HCT116 (cell line): ENCODE measurements at regions not wholly inside any gene's neighbourhood (a gene's known extent, or its start where the extent isn't known, plus 50 kb on each side); places are given as distances from the start of the nearest gene placed in this dataset.

Experiments
- ATAC-seq: fragments of 200-7000 bp; cut with Tn5 transposase; 2 replicates; pipeline ENCODE4 v1.9.1; 2020; ENCODE audit warnings: mild to moderate bottlenecking, moderate library complexity
- BruUV-seq: library from RNA; stranded (reverse); fragments of 400-500 nt; replicated peaks from 2 replicates; lab custom pipeline; 2021; lab: Mats Ljungman, UMichigan
- CTCF ChIA-PET: fragments of 300-600 bp; sonication (Branson Sonifier 250); formaldehyde crosslinking; loops from one replicate; lab custom pipeline; 2021; ENCODE audit warnings: antibody characterized with exemption; lab: Charles Lee
- POLR2A ChIA-PET: fragments of 300-600, 350-600 bp; sonication (Branson Sonifier 250); formaldehyde crosslinking; loops from one replicate; lab custom pipeline; 2021; ENCODE audit warnings: antibody characterized with exemption; lab: Charles Lee
- RAD21 ChIA-PET, 2 experiments: fragments of 300-600 bp; sonication (Branson Sonifier 250); formaldehyde crosslinking; loops; one replicate each; lab custom pipeline; 2023; ENCODE audit warnings: low total read pairs in 2 of 2; ENCODE audit not compliant: uncharacterized antibody in 2 of 2, unreplicated experiment in 2 of 2, low non-redundant PET in 1 of 2; lab: Charles Lee
- DNase-seq: peaks from one replicate; pipeline ENCODE4 v3.0.0-alpha.2; 2010; ENCODE audit warnings: low read depth, low spot score
- H2AFZ ChIP-seq: fragments of 200-600 bp; shearing (Covaris generic), sonication (generic); 2 replicates; pipeline ENCODE4 v1.6.1; 2017; ENCODE audit warnings: low read depth, mixed run types, mixed read lengths, antibody characterized with exemption, low read length; ENCODE audit not compliant: poor library complexity, severe bottlenecking
- H3K27ac ChIP-seq: 2 replicates; pipeline ENCODE4 v1.5.1; 2012; ENCODE audit warnings: low read depth, low read length
- H3K27me3 ChIP-seq: fragments of 200-600 bp; sonication (generic); 2 replicates; pipeline ENCODE4 v1.6.1; 2016; ENCODE audit warnings: mixed run types, low read length, mixed read lengths; ENCODE audit not compliant: insufficient read depth
- H3K36me3 ChIP-seq, 2 experiments: fragments of 200-500 bp in 1 of 2; fragments of 200-600 bp in 1 of 2; sonication (Bioruptor generic) in 1 of 2; sonication (generic) in 1 of 2; 2 replicates each; pipeline versions ENCODE4 v1.5.1 to v1.6.1; 2014 to 2016; ENCODE audit warnings: low read length in 2 of 2, inconsistent platforms in 1 of 2, mixed read lengths in 1 of 2, mixed run types in 1 of 2; ENCODE audit not compliant: insufficient read depth in 2 of 2, control insufficient read depth in 1 of 2
- H3K4me1 ChIP-seq, 2 experiments: fragments of 200-600 bp in 1 of 2; sonication (generic) in 1 of 2; 2 replicates each; pipeline versions ENCODE4 v1.5.1 to v1.6.1; 2012 to 2017; ENCODE audit warnings: low read length in 2 of 2, inconsistent platforms in 1 of 2, mild to moderate bottlenecking in 1 of 2, mixed read lengths in 1 of 2, mixed run types in 1 of 2, moderate library complexity in 1 of 2; ENCODE audit not compliant: insufficient read depth in 2 of 2, control insufficient read depth in 1 of 2
- H3K4me2 ChIP-seq: fragments of 200-600 bp; sonication (generic); 2 replicates; pipeline ENCODE4 v1.6.1; 2017; ENCODE audit warnings: mixed run types, low read length, mixed read lengths
- H3K4me3 ChIP-seq, 2 experiments: fragments of 200-600 bp in 1 of 2; sonication (generic) in 1 of 2; replicated peaks in 1 of 2; 2 replicates each; pipeline ENCODE4 v1.5.1; 2011 to 2016; ENCODE audit warnings: low read length in 2 of 2, control low read depth in 1 of 2, low read depth in 1 of 2, mild to moderate bottlenecking in 1 of 2, mixed read lengths in 1 of 2, mixed run types in 1 of 2
- H3K79me2 ChIP-seq: fragments of 200-600 bp; sonication (generic); 2 replicates; pipeline ENCODE4 v1.6.1; 2017; ENCODE audit warnings: mild to moderate bottlenecking, mixed run types, low read length, moderate library complexity, mixed read lengths; ENCODE audit not compliant: insufficient read depth
- H3K9ac ChIP-seq: fragments of 200-600 bp; sonication (generic); 2 replicates; pipeline ENCODE4 v1.6.1; 2016; ENCODE audit warnings: low read length, mixed read lengths
- H3K9me2 ChIP-seq: fragments of 200-600 bp; sonication (generic), shearing (Covaris generic); 2 replicates; pipeline ENCODE4 v1.6.1; 2017; ENCODE audit warnings: mixed run types, mild to moderate bottlenecking, moderate library complexity; ENCODE audit not compliant: insufficient read depth
- H3K9me3 ChIP-seq, 2 experiments: fragments of 200-500 bp in 1 of 2; fragments of 200-600 bp in 1 of 2; sonication (Bioruptor generic) in 1 of 2; sonication (generic) in 1 of 2; 2 replicates each; pipeline ENCODE4 v1.6.1; 2014 to 2017; ENCODE audit warnings: low read length in 2 of 2, mixed read lengths in 2 of 2, inconsistent platforms in 1 of 2, low read depth in 1 of 2, mild to moderate bottlenecking in 1 of 2, mixed run types in 1 of 2, moderate library complexity in 1 of 2; ENCODE audit not compliant: control insufficient read depth in 1 of 2, insufficient read depth in 1 of 2
- H4K20me1 ChIP-seq: fragments of 200-600 bp; sonication (generic), shearing (Covaris generic); 2 replicates; pipeline ENCODE4 v1.6.1; 2017; ENCODE audit warnings: mixed run types, mild to moderate bottlenecking, moderate library complexity; ENCODE audit not compliant: insufficient read depth
- CBX3 ChIP-seq: IDR thresholded peaks from 2 replicates; pipeline ENCODE4 v1.6.1; 2012; ENCODE audit warnings: low read depth
- CTCF ChIP-seq, 3 experiments: fragments of 200-600 bp in 1 of 3; sonication (generic) in 1 of 3; IDR thresholded peaks in 2 of 3; conservative IDR thresholded peaks in 1 of 3; 2 replicates each; pipeline ENCODE4 v1.5.1; 2012 to 2017; ENCODE audit warnings: low read depth in 2 of 3, low read length in 2 of 3, antibody characterized with exemption in 1 of 3, borderline replicate concordance in 1 of 3, control low read depth in 1 of 3, mild to moderate bottlenecking in 1 of 3, mixed read lengths in 1 of 3, mixed run types in 1 of 3, moderate library complexity in 1 of 3; ENCODE audit not compliant: insufficient read depth in 1 of 3
- ELF1 ChIP-seq: IDR thresholded peaks from 2 replicates; pipeline ENCODE4 v1.6.1; 2012; ENCODE audit warnings: low read depth, borderline replicate concordance
- EZH2 ChIP-seq: fragments of 200-600 bp; sonication (generic); IDR thresholded peaks from 2 replicates; pipeline ENCODE4 v1.6.1; 2017; ENCODE audit warnings: antibody characterized with exemption, mixed run types
- EZH2phosphoT487 ChIP-seq: fragments of 200-600 bp; IDR thresholded peaks from 2 replicates; pipeline ENCODE4 v1.6.1; 2018; ENCODE audit warnings: antibody characterized with exemption, borderline replicate concordance
- POLR2A ChIP-seq: IDR thresholded peaks from 2 replicates; pipeline ENCODE4 v1.7.0; 2011; ENCODE audit warnings: borderline replicate concordance; ENCODE audit not compliant: insufficient read depth, insufficient read length; ENCODE audit errors: extremely low read depth
- SIN3A ChIP-seq: IDR thresholded peaks from 2 replicates; pipeline ENCODE4 v1.6.1; 2012; ENCODE audit warnings: low read depth
- SP1 ChIP-seq: IDR thresholded peaks from 2 replicates; pipeline ENCODE4 v1.6.1; 2012; ENCODE audit warnings: low read depth
- YY1 ChIP-seq: IDR thresholded peaks from 2 replicates; pipeline ENCODE4 v1.6.1; 2011; ENCODE audit warnings: low read length, low read depth, moderate library complexity, mild to moderate bottlenecking; ENCODE audit not compliant: insufficient replicate concordance; ENCODE audit errors: extremely low read depth
- ZFX ChIP-seq: fragments of 450-650 bp; IDR thresholded peaks from 2 replicates; pipeline ENCODE4 v1.6.1; 2017
- ZNF274 ChIP-seq: fragments of 200-500 bp; sonication (Bioruptor generic); IDR thresholded peaks from 2 replicates; pipeline ENCODE4 v1.6.1; 2014; ENCODE audit warnings: mild to moderate bottlenecking, low read depth, low read length, inconsistent platforms
- intact Hi-C: fragments of 100-400 bp; cut with micrococcal nuclease; formaldehyde crosslinking; loops from 2 replicates; pipeline ENCODE4 v1.10.0; 2022
- TF ChIP-seq, protein P1 (sequence below): IDR thresholded peaks from 2 replicates; pipeline ENCODE4 v1.6.1; 2011; ENCODE audit warnings: mild to moderate bottlenecking, low read length, moderate library complexity; ENCODE audit not compliant: insufficient replicate concordance; ENCODE audit errors: extremely low read depth
- TF ChIP-seq, protein P2 (sequence below): IDR thresholded peaks from 2 replicates; pipeline ENCODE4 v1.6.1; 2012; ENCODE audit warnings: low read depth
- TF ChIP-seq, protein P3 (sequence below): IDR thresholded peaks from 2 replicates; pipeline ENCODE4 v1.6.1; 2012

- intact Hi-C loops, result no loop called here
- ChIA-PET POLR2A (no interaction called here), RAD21 (no interaction called here)
- H3K79me2 ChIP-seq, result no peaks in the 10 kb centered on the region
- no peak overlapping the region for H3K9ac ChIP-seq
- H2AFZ ChIP-seq, result no peak overlapping the region
- no peak overlapping the region for H3K4me2 ChIP-seq
- no peaks in the 10 kb centered on the region for H4K20me1 ChIP-seq
- DNase-seq, result no peak
- no peaks in the 10 kb centered on the region for H3K4me1 ChIP-seq
- H3K36me3 ChIP-seq, result no peaks in the 10 kb centered on the region
- no peak for ATAC-seq
- TF ChIP-seq CTCF (IDR thresholded peaks at IDR 0.05 in 2 of 3, conservative IDR thresholded peaks at IDR 0.05 in 1 of 3; ENCODE audit: borderline replicate concordance in 1 of 3, insufficient read depth in 1 of 3, low read depth in 2 of 3, low read length in 2 of 3) (no peak), EZH2phosphoT487 (no peak), YY1 (no peak), SP1 (no peak), CBX3 (no peak), EZH2 (no peak), ZFX (no peak), ZNF274 (no peak), ELF1 (no peak), SIN3A (no peak), POLR2A (no peak)
- TF ChIP-seq, protein P1, sequence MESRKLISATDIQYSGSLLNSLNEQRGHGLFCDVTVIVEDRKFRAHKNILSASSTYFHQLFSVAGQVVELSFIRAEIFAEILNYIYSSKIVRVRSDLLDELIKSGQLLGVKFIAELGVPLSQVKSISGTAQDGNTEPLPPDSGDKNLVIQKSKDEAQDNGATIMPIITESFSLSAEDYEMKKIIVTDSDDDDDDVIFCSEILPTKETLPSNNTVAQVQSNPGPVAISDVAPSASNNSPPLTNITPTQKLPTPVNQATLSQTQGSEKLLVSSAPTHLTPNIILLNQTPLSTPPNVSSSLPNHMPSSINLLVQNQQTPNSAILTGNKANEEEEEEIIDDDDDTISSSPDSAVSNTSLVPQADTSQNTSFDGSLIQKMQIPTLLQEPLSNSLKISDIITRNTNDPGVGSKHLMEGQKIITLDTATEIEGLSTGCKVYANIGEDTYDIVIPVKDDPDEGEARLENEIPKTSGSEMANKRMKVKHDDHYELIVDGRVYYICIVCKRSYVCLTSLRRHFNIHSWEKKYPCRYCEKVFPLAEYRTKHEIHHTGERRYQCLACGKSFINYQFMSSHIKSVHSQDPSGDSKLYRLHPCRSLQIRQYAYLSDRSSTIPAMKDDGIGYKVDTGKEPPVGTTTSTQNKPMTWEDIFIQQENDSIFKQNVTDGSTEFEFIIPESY, result no peak
- TF ChIP-seq, protein P2, sequence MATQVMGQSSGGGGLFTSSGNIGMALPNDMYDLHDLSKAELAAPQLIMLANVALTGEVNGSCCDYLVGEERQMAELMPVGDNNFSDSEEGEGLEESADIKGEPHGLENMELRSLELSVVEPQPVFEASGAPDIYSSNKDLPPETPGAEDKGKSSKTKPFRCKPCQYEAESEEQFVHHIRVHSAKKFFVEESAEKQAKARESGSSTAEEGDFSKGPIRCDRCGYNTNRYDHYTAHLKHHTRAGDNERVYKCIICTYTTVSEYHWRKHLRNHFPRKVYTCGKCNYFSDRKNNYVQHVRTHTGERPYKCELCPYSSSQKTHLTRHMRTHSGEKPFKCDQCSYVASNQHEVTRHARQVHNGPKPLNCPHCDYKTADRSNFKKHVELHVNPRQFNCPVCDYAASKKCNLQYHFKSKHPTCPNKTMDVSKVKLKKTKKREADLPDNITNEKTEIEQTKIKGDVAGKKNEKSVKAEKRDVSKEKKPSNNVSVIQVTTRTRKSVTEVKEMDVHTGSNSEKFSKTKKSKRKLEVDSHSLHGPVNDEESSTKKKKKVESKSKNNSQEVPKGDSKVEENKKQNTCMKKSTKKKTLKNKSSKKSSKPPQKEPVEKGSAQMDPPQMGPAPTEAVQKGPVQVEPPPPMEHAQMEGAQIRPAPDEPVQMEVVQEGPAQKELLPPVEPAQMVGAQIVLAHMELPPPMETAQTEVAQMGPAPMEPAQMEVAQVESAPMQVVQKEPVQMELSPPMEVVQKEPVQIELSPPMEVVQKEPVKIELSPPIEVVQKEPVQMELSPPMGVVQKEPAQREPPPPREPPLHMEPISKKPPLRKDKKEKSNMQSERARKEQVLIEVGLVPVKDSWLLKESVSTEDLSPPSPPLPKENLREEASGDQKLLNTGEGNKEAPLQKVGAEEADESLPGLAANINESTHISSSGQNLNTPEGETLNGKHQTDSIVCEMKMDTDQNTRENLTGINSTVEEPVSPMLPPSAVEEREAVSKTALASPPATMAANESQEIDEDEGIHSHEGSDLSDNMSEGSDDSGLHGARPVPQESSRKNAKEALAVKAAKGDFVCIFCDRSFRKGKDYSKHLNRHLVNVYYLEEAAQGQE, result no peak
- TF ChIP-seq, protein P3, sequence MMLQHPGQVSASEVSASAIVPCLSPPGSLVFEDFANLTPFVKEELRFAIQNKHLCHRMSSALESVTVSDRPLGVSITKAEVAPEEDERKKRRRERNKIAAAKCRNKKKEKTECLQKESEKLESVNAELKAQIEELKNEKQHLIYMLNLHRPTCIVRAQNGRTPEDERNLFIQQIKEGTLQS, result no peak
- TF ChIP-seq, all 23 proteins: peak for 0
- no peak overlapping the region for H3K27ac ChIP-seq
- H3K9me2 ChIP-seq, result no peaks in the 10 kb centered on the region
- peaks cover 9 to 27% of the 10 kb centered on the region in 2 experiments; a peak in 2 of 4 replicates for H3K9me3 ChIP-seq
- CTCF ChIA-PET, result no interaction called here
- H3K4me3 ChIP-seq, result no peak overlapping the region
- no TSS peak for BruUV-seq
- no peaks in the 10 kb centered on the region for H3K27me3 ChIP-seq
Measured at GRCh38 chr18:64663086-64663485, 514.2 kb upstream of the LINC00305 start.
